Vagina (tissue), 2 donors: ENCODE measurements at regions not wholly inside any gene's neighbourhood (a gene's known extent, or its start where the extent isn't known, plus 50 kb on each side); places are given as distances from the start of the nearest gene placed in this dataset.

Source experiments
- CTCF ChIP-seq, 3 experiments: fragments of 450-650 bp in 2 of 3; fragments of 200-600 bp in 1 of 3; sonication (generic) in 1 of 3; IDR thresholded peaks; one replicate each; pipeline ENCODE4 v1.5.1; 2017 to 2019; ENCODE audit warnings: antibody characterized with exemption in 3 of 3, mild to moderate bottlenecking in 2 of 3, moderate library complexity in 2 of 3
- POLR2AphosphoS5 ChIP-seq, 2 donors: sonication (generic); formaldehyde crosslinking; IDR thresholded peaks; one replicate each; pipeline ENCODE4 v1.9.0; 2017; ENCODE audit warnings: antibody characterized with exemption in 2 of 2, mild to moderate bottlenecking in 2 of 2, low read depth in 1 of 2; ENCODE audit not compliant: insufficient read depth in 1 of 2

- TF ChIP-seq POLR2AphosphoS5 (IDR thresholded peaks at IDR 0.05; ENCODE audit: insufficient read depth in 1 of 2, low read depth in 1 of 2), result no peak
- TF ChIP-seq CTCF (IDR thresholded peaks at IDR 0.05), result no peak
These were observed 123.8 kb upstream of the ID4 start for GRCh38 chr6:19713411-19713810.
